ENCODE measurements at regions not wholly inside any gene's neighbourhood (a gene's known extent, or its start where the extent isn't known, plus 50 kb on each side); places are given as distances from the start of the nearest gene placed in this dataset.

GRCh38 chr4:100695871-100696270, 178.0 kb upstream of the EMCN start:
- ChIA-PET POLR2A (ENCODE audit: unreplicated experiment) (no interaction called here), CTCF (no interaction called here)
- H3K27me3 ChIP-seq (ENCODE audit: low read length): no peaks in the 10 kb centered on the region
- H3K4me2 ChIP-seq (ENCODE audit: low read length): no peak overlapping the region
- no peak overlapping the region for H2AFZ ChIP-seq (ENCODE audit: low read length)
- H3K4me1 ChIP-seq (ENCODE audit: insufficient read depth, low read length): no peaks in the 10 kb centered on the region
- ATAC-seq (no peak), DNase-seq (no peak)
- H3K4me3 ChIP-seq (ENCODE audit: low read length): no peak overlapping the region
- no peaks in the 10 kb centered on the region for H3K9me3 ChIP-seq (ENCODE audit: low read length)
- H3K9ac ChIP-seq (ENCODE audit: low read length): no peak overlapping the region
- no TSS peak for BruUV-seq (replicated peaks)
- H4K20me1 ChIP-seq (ENCODE audit: low read length): no peaks in the 10 kb centered on the region
- H3K27ac ChIP-seq (ENCODE audit: low read length): no peak overlapping the region
- no peaks in the 10 kb centered on the region for H3F3A ChIP-seq (ENCODE audit: low read length, unreplicated experiment)
- intact Hi-C loops (cut with micrococcal nuclease): no loop called here
- H3K36me3 ChIP-seq (ENCODE audit: low read depth, low read length): no peaks in the 10 kb centered on the region
- H3K9me2 ChIP-seq (replicated peaks; ENCODE audit: low read length): no peaks in the 10 kb centered on the region
- TF ChIP-seq, protein P1, sequence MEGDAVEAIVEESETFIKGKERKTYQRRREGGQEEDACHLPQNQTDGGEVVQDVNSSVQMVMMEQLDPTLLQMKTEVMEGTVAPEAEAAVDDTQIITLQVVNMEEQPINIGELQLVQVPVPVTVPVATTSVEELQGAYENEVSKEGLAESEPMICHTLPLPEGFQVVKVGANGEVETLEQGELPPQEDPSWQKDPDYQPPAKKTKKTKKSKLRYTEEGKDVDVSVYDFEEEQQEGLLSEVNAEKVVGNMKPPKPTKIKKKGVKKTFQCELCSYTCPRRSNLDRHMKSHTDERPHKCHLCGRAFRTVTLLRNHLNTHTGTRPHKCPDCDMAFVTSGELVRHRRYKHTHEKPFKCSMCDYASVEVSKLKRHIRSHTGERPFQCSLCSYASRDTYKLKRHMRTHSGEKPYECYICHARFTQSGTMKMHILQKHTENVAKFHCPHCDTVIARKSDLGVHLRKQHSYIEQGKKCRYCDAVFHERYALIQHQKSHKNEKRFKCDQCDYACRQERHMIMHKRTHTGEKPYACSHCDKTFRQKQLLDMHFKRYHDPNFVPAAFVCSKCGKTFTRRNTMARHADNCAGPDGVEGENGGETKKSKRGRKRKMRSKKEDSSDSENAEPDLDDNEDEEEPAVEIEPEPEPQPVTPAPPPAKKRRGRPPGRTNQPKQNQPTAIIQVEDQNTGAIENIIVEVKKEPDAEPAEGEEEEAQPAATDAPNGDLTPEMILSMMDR (conservative IDR thresholded peaks at IDR 0.05; ENCODE audit: low read depth, low read length): no peak
- TF ChIP-seq EZH2phosphoT487 (IDR thresholded peaks at IDR 0.05; ENCODE audit: borderline replicate concordance, low read length): no peak
- no peak for TF ChIP-seq EZH2 (IDR thresholded peaks at IDR 0.05; ENCODE audit: low read length, unreplicated experiment)
- H3K79me2 ChIP-seq (ENCODE audit: low read length): no peaks in the 10 kb centered on the region

- Histone ChIP-seq H3K27me3 (ENCODE audit: low read length) (no peaks in the 10 kb centered on the region), H3K4me1 (ENCODE audit: insufficient read depth, low read length) (no peaks in the 10 kb centered on the region), H3K9ac (ENCODE audit: low read length) (no peak overlapping the region), H2AFZ (ENCODE audit: low read length) (no peak overlapping the region), H3K4me2 (ENCODE audit: low read length) (no peak overlapping the region), H3K9me2 (replicated peaks; ENCODE audit: low read length) (no peaks in the 10 kb centered on the region), H4K20me1 (ENCODE audit: low read length) (no peaks in the 10 kb centered on the region), H3K36me3 (ENCODE audit: low read depth, low read length) (no peaks in the 10 kb centered on the region), H3K4me3 (ENCODE audit: low read length) (no peak overlapping the region), H3K27ac (ENCODE audit: low read length) (no peak overlapping the region), H3F3A (ENCODE audit: low read length, unreplicated experiment) (no peaks in the 10 kb centered on the region), H3K79me2 (ENCODE audit: low read length) (no peaks in the 10 kb centered on the region), H3K9me3 (ENCODE audit: low read length) (no peaks in the 10 kb centered on the region)
- DNase-seq (no peak), ATAC-seq (no peak)
- no TSS peak for BruUV-seq (replicated peaks)
- POLR2A ChIA-PET (ENCODE audit: unreplicated experiment): no interaction called here
- intact Hi-C loops (cut with micrococcal nuclease): no loop called here
- TF ChIP-seq EZH2phosphoT487 (IDR thresholded peaks at IDR 0.05; ENCODE audit: borderline replicate concordance, low read length) (no peak), EZH2 (IDR thresholded peaks at IDR 0.05; ENCODE audit: low read length, unreplicated experiment) (no peak)
- TF ChIP-seq, protein P1 (conservative IDR thresholded peaks at IDR 0.05; ENCODE audit: low read depth, low read length): no peak
- CTCF ChIA-PET: no interaction called here
Observed at GRCh38 chr4:100695039-100695654, 177.3 kb upstream of the EMCN start.

DNA sequence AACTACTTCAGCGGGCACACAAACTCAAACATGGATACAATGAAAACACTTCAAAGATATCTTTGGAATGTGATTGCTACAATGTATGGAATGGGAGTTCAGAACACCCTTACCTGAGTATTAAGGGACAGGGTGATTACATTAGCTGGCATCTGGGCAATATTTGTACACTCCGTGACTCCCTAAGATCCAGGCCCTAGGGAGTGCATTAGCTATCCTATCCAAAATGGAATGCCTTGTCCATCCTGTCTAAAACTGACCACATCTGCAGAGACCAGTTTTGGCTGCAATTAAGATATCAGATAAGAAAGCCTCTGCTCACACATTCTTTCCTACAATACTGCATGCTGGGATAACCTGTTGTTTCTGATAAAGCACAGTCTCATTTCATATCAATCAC, 176.6 kb upstream of the EMCN start:
- TF ChIP-seq EZH2 (IDR thresholded peaks at IDR 0.05; ENCODE audit: low read length, unreplicated experiment) (no peak), EZH2phosphoT487 (IDR thresholded peaks at IDR 0.05; ENCODE audit: borderline replicate concordance, low read length) (no peak)
- TF ChIP-seq, protein P1 (conservative IDR thresholded peaks at IDR 0.05; ENCODE audit: low read depth, low read length): no peak
- BruUV-seq (replicated peaks): no TSS peak
- ATAC-seq: no peak

More for the DNA sequence above, 176.6 kb upstream of the EMCN start:
- Histone ChIP-seq H2AFZ (ENCODE audit: low read length) (no peak overlapping the region), H3K79me2 (ENCODE audit: low read length) (no peaks in the 10 kb centered on the region), H3K9me2 (replicated peaks; ENCODE audit: low read length) (no peaks in the 10 kb centered on the region), H4K20me1 (ENCODE audit: low read length) (no peaks in the 10 kb centered on the region), H3K27ac (ENCODE audit: low read length) (no peak overlapping the region), H3K9me3 (ENCODE audit: low read length) (no peaks in the 10 kb centered on the region), H3K36me3 (ENCODE audit: low read depth, low read length) (no peaks in the 10 kb centered on the region), H3K4me2 (ENCODE audit: low read length) (no peak overlapping the region), H3K4me3 (ENCODE audit: low read length) (no peak overlapping the region), H3K9ac (ENCODE audit: low read length) (no peak overlapping the region), H3F3A (ENCODE audit: low read length, unreplicated experiment) (no peaks in the 10 kb centered on the region), H3K27me3 (ENCODE audit: low read length) (no peaks in the 10 kb centered on the region), H3K4me1 (ENCODE audit: insufficient read depth, low read length) (no peaks in the 10 kb centered on the region)
- CTCF ChIA-PET: no interaction called here
- DNase-seq: no peak
- intact Hi-C loops (cut with micrococcal nuclease): no loop called here
- POLR2A ChIA-PET (ENCODE audit: unreplicated experiment): no interaction called here
